ENCODE measurements at regions not wholly inside any gene's neighbourhood (a gene's known extent, or its start where the extent isn't known, plus 50 kb on each side); places are given as distances from the start of the nearest gene placed in this dataset.

GRCh38 chr2:221943076-221943810 is 355.6 kb downstream of the PAX3 start:
- Histone ChIP-seq H3K9ac (ENCODE audit: low read depth, low read length) (no peak overlapping the region), H3K4me2 (ENCODE audit: low read depth, low read length) (no peak overlapping the region), H4K5ac (ENCODE audit: low read depth, low read length) (no peak overlapping the region), H2BK15ac (ENCODE audit: low read depth, low read length) (no peak overlapping the region), H2AFZ (replicated peaks; ENCODE audit: low read length, poor library complexity) (no peak overlapping the region), H2AK9ac (replicated peaks; ENCODE audit: low read depth, low read length, poor library complexity) (no peak overlapping the region), H4K91ac (ENCODE audit: insufficient read depth, low read depth, low read length) (no peak overlapping the region), H3K14ac (replicated peaks; ENCODE audit: low read depth, low read length) (no peak overlapping the region), H4K8ac (ENCODE audit: low read depth in 2 of 2, low read length in 2 of 2) (no peak overlapping the region), H3K9me1 (ENCODE audit: insufficient read depth, low read length) (no peaks in the 10 kb centered on the region), H3K56ac (ENCODE audit: extremely low read depth, insufficient read depth, low read length) (no peak overlapping the region), H3K18ac (ENCODE audit: low read depth, low read length) (no peak overlapping the region), H3K27ac (ENCODE audit: insufficient read depth, low read length) (no peak overlapping the region), H3K4me1 (ENCODE audit: control insufficient read depth, insufficient read depth, low read length) (no peaks in the 10 kb centered on the region), H3K27me3 (ENCODE audit: control insufficient read depth, insufficient read depth, low read length) (peaks cover 2% of the 10 kb centered on the region; the same call in 1 of the 2 replicates), H2BK120ac (ENCODE audit: low read depth, low read length) (no peak overlapping the region), H2BK5ac (ENCODE audit: low read depth, low read length, poor library complexity, severe bottlenecking) (no peak overlapping the region), H3K4me3 (ENCODE audit: insufficient read depth, low read depth, low read length) (no peak overlapping the region), H2AK5ac (ENCODE audit: low read depth, low read length) (no peak overlapping the region), H3K79me1 (ENCODE audit: low read depth in 1 of 2, low read length in 2 of 2) (no peaks in the 10 kb centered on the region), H3K36me3 (ENCODE audit: control insufficient read depth, insufficient read depth, low read length) (no peaks in the 10 kb centered on the region), H2BK20ac (ENCODE audit: low read depth, low read length) (no peak overlapping the region), H3K23ac (ENCODE audit: low read depth, low read length) (no peak overlapping the region), H4K20me1 (ENCODE audit: insufficient read depth, low read length) (no peaks in the 10 kb centered on the region), H3K4ac (ENCODE audit: low read depth, low read length) (no peak overlapping the region), H3K9me3 (ENCODE audit: control insufficient read depth, insufficient read depth, low read length) (no peaks in the 10 kb centered on the region)
- no peak for TF ChIP-seq BHLHE40 (IDR thresholded peaks at IDR 0.05; ENCODE audit: low read depth, low read length)
- TF ChIP-seq, protein P1, sequence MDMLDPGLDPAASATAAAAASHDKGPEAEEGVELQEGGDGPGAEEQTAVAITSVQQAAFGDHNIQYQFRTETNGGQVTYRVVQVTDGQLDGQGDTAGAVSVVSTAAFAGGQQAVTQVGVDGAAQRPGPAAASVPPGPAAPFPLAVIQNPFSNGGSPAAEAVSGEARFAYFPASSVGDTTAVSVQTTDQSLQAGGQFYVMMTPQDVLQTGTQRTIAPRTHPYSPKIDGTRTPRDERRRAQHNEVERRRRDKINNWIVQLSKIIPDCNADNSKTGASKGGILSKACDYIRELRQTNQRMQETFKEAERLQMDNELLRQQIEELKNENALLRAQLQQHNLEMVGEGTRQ (IDR thresholded peaks at IDR 0.05; ENCODE audit: low read depth, low read length): no peak
- no peak for TF ChIP-seq CHD1 (IDR thresholded peaks at IDR 0.05; ENCODE audit: low read depth, low read length)
- no peak for TF ChIP-seq MXI1 (IDR thresholded peaks at IDR 0.05; ENCODE audit: borderline replicate concordance, low read depth, low read length)
- TF ChIP-seq RAD21 (IDR thresholded peaks at IDR 0.05; ENCODE audit: low read length): no peak
- TF ChIP-seq POLR2A (IDR thresholded peaks at IDR 0.05; ENCODE audit: low read depth, low read length): no peak
- TF ChIP-seq MAZ (IDR thresholded peaks at IDR 0.05; ENCODE audit: borderline replicate concordance, low read depth, low read length): no peak
- no peak for TF ChIP-seq RCOR1 (IDR thresholded peaks at IDR 0.05; ENCODE audit: insufficient replicate concordance, low read length)
- no peak for TF ChIP-seq SMC3 (IDR thresholded peaks at IDR 0.05; ENCODE audit: low read depth, low read length)
- TF ChIP-seq CTCF (conservative IDR thresholded peaks at IDR 0.05; ENCODE audit: low read depth, low read length): no peak
- TF ChIP-seq FOS (IDR thresholded peaks at IDR 0.05; ENCODE audit: low read depth, low read length): no peak
- TF ChIP-seq, protein P2, sequence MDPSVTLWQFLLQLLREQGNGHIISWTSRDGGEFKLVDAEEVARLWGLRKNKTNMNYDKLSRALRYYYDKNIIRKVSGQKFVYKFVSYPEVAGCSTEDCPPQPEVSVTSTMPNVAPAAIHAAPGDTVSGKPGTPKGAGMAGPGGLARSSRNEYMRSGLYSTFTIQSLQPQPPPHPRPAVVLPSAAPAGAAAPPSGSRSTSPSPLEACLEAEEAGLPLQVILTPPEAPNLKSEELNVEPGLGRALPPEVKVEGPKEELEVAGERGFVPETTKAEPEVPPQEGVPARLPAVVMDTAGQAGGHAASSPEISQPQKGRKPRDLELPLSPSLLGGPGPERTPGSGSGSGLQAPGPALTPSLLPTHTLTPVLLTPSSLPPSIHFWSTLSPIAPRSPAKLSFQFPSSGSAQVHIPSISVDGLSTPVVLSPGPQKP (IDR thresholded peaks at IDR 0.05; ENCODE audit: borderline replicate concordance, low read depth, low read length): no peak
- TF ChIP-seq RFX5 (IDR thresholded peaks at IDR 0.05; ENCODE audit: low read depth, low read length): no peak
- intact Hi-C loops (cut with micrococcal nuclease): no loop called here
- no CpG with 5 or more reads among the region's 2 CpGs for WGBS, 2 experiments (ENCODE audit: extremely low coverage in 2 of 2, insufficient read length in 1 of 2)
- dilution Hi-C loops (cut with HindIII; ENCODE audit: low sequenced_read_pairs, unreplicated experiment): no loop called here
- DNase-seq: peak; percentile 1
- ChIA-PET POLR2A (ENCODE audit: unreplicated experiment) (no interaction called here), CTCF (no interaction called here)
- BruUV-seq (replicated peaks): no TSS peak
- no peak for ATAC-seq (ENCODE audit: low read depth)
- in situ Hi-C loops (cut with MboI; ENCODE audit: low sequenced_read_pairs): no loop called here
